NCI-H2107 treated with DMSO at 0.1 percent for 48 hours (cell line): ENCODE measurements at regions not wholly inside any gene's neighbourhood (a gene's known extent, or its start where the extent isn't known, plus 50 kb on each side); places are given as distances from the start of the nearest gene placed in this dataset.
A peak's percentile ranks its signal among the peaks of the same experiment; 100 is the strongest.

Source experiments
- DNase-seq: peaks from one replicate; lab custom pipeline; 2025; ENCODE audit not compliant: unreplicated experiment; lab: John Stamatoyannopoulos, UW

GRCh38 chr3:193780397-193780796 lies 187.4 kb downstream of the OPA1 start:
- no peak for DNase-seq

- peak; percentile 49 for DNase-seq
Measured at GRCh38 chr3:193780810-193781478, 187.9 kb downstream of the OPA1 start.

- DNase-seq: no peak
Measured at GRCh38 chr3:193782276-193782647, 189.3 kb downstream of the OPA1 start.

GRCh38 chr3:193782747-193783146 lies 189.7 kb downstream of the OPA1 start:
- no peak for DNase-seq

- no peak for DNase-seq
Measured at GRCh38 chr3:193783166-193783896, 190.3 kb downstream of the OPA1 start.

GRCh38 chr3:193784822-193785221 lies 191.8 kb downstream of the OPA1 start:
- DNase-seq: no peak

- DNase-seq: no peak
Measured at GRCh38 chr3:193787496-193787870, 194.5 kb downstream of the OPA1 start.

GRCh38 chr3:193788189-193788991 lies 195.4 kb downstream of the OPA1 start:
- DNase-seq: peak; percentile 39

- DNase-seq: no peak
Measured at GRCh38 chr3:193789455-193789854, 196.4 kb downstream of the OPA1 start.

- DNase-seq: no peak
Measured at GRCh38 chr3:193790086-193790990, 197.3 kb downstream of the OPA1 start.

GRCh38 chr3:193791041-193792032 lies 198.3 kb downstream of the OPA1 start:
- peak; percentile 57 for DNase-seq

GRCh38 chr3:193793123-193793522 lies 200.1 kb downstream of the OPA1 start:
- no peak for DNase-seq

GRCh38 chr3:193794002-193794881 lies 201.2 kb downstream of the OPA1 start:
- no peak for DNase-seq

GRCh38 chr3:193795062-193795690 lies 202.2 kb downstream of the OPA1 start:
- no peak for DNase-seq

GRCh38 chr3:193796089-193796488 lies 203.1 kb downstream of the OPA1 start:
- DNase-seq: no peak

- no peak for DNase-seq
Measured at GRCh38 chr3:193797566-193797965, 204.6 kb downstream of the OPA1 start.

- no peak for DNase-seq
Measured at GRCh38 chr3:193798051-193798450, 205.0 kb downstream of the OPA1 start.
